GM18505 (cell line): ENCODE measurements at regions not wholly inside any gene's neighbourhood (a gene's known extent, or its start where the extent isn't known, plus 50 kb on each side); places are given as distances from the start of the nearest gene placed in this dataset.
"Not testable (repeated sequence)": the region's sequence is repeated elsewhere in the genome, so short reads cannot be mapped to it uniquely, and the experiment has no call there.

Experiments used
- ATAC-seq: cut with Tn5 transposase; IDR thresholded peaks from one replicate; pipeline ENCODE4 v1.9.1; 2021; ENCODE audit not compliant: unreplicated experiment
- POLR2A ChIP-seq: IDR thresholded peaks from 4 replicates; pipeline ENCODE4 v1.6.1; 2011; ENCODE audit warnings: borderline replicate concordance; ENCODE audit not compliant: insufficient read depth, insufficient read length; ENCODE audit errors: extremely low read depth

DNA sequence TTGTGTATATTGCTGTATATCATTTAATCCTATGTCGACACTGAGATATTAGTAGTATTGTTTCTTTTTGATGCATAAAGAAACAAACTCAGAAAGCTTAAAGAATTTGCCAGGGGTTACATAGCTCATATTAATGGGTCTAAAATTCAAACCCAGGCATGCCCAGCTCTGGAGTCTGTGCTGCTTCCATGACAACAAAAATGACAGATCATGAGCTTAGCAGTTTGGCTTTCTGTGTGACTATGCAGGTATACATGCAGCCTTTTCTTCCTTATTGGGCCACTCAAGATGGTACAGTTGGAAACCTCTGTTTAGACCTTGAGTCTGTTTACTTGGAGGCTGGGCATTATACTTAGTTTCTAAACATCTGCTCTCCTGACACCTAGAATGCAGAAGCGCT is 220.5 kb upstream of the TENM4 start:
- no peak for ATAC-seq
- no peak for TF ChIP-seq POLR2A

DNA sequence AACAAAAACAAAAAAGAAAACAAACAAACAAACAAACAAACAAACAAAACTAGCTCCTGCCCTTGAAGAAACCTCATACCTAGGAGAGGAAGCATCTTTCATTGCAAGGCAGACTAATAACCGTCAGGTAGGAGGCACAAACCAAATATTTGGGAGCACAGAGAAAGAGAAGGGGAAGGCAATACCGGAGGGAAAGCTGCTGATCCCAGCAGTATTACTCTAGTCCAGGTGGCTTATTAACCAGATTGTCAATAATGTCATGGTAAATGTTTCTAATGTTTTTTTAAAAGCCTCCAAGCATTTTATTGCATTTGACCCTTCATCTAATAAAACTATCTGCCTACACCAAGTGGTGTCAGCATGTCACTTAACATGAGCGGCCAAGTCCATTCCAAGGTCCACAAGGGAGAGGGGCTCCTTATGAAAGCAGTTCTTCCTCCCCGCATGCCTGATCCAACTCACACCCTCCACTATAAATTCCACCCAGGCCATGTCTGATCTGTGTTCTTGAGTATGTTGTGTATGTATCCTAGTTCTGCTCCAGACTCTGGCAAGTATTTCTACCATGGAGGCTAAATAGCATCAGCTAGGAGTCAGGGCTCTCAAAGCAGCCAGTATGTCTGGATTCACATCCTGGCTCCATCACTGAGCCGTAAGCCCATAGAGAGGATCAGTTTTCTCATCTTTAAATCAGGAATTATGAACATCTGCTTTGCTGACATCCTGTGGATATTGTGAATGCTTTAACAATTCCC is 208.1 kb upstream of the TENM4 start:
- ATAC-seq, result no peak
- no peak for TF ChIP-seq POLR2A

- TF ChIP-seq POLR2A, result no peak
- no peak for ATAC-seq
These were observed 196.4 kb upstream of the TENM4 start for GRCh38 chr11:79637219-79637618.

DNA sequence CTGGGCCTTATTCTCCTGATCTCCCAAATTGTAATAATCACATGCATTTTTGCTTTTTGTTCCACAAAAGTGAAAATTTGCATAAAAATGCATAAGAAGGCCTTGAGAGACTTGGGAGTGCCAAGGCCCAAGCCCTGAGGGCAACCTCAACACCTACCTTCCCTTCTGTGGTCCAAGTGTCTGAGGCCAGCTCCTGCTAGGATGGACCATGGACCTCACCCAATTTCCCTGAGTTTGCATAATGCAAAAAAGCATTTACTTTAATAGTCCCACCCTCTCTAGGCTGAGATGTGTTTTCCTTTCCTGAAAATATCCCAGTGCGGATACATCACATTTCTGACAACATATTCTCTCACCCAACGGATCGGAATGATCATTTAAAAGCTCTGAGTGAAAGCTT is 194.1 kb upstream of the TENM4 start:
- TF ChIP-seq POLR2A, result no peak
- ATAC-seq, result no peak

- ATAC-seq, result no peak
These were observed 186.5 kb upstream of the TENM4 start for GRCh38 chr11:79627281-79627680.

GRCh38 chr11:79626135-79627075 is 185.6 kb upstream of the TENM4 start:
- ATAC-seq, result no peak
- TF ChIP-seq POLR2A, result no peak

More at GRCh38 chr11:79627281-79627680, 186.5 kb upstream of the TENM4 start:
- TF ChIP-seq POLR2A, result no peak

- ATAC-seq, result no peak
- TF ChIP-seq POLR2A, result no peak
These were observed 182.5 kb upstream of the TENM4 start for GRCh38 chr11:79623375-79623774.

DNA sequence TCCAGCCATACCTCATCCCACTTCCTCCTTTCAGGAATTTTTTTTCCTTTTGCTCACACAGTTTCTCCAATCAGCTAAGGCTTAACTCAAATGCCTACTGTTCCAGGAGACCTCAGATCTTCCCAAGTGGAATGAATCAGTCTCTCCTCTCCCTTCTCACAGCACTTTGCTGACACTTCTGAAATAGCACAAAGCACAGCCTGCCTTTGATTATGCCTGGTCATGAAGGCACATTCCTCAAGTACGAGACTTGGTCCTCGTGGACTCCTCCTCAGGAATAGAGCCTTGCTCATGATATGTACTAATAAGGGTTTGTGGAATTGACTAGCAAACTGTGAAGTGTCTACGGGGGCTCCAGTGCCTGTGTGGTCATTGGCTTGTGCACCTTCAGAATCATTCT is 176.7 kb upstream of the TENM4 start:
- ATAC-seq, result no peak
- no peak for TF ChIP-seq POLR2A

DNA sequence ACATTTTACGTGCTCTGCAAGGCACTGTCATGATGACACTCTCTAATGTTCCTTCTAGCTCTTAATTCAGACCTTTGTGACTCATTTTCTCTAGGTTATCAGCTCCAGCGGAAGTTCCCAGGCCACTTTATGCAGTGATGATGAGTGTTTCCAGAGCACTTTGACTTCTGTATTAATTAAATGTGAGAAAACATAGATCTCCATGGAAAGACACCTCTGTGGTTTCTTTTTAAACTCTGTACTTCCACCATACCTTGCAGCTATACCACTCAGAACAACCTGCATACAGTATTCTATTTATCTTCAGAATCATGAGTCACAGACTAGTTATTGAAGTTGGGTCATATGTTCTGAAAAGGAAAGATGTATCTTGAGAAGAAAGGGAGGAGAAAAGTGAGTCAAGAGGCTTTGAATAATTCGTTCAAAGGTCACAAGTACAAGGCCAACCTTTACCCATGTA is 175.6 kb upstream of the TENM4 start:
- ATAC-seq, result no peak
- no peak for TF ChIP-seq POLR2A

DNA sequence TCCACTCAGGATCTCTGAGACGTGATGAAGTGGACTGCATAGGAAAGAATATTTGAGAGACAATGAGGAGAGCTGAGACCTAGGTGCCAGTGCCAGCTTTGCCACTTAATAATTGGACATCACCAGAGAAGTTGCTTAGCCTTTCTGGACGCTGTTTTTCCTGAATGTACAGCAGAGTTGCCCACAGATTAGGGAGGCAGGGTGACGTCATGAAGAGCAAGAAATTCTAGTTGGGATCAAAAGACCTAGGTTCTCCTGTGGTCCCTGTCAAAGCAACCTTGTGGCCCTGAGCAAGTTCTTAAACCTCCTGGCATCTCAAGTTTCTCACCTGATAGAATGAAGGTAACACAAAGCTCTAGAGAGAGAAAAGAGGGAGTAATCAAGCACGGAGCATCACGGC is 174.6 kb upstream of the TENM4 start:
- TF ChIP-seq POLR2A, result no peak
- no peak for ATAC-seq

- TF ChIP-seq POLR2A, result no peak
- ATAC-seq, result no peak
These were observed 169.8 kb upstream of the TENM4 start for GRCh38 chr11:79610678-79611077.

GRCh38 chr11:79610139-79610538 is 169.3 kb upstream of the TENM4 start:
- no peak for TF ChIP-seq POLR2A
- ATAC-seq, result no peak

DNA sequence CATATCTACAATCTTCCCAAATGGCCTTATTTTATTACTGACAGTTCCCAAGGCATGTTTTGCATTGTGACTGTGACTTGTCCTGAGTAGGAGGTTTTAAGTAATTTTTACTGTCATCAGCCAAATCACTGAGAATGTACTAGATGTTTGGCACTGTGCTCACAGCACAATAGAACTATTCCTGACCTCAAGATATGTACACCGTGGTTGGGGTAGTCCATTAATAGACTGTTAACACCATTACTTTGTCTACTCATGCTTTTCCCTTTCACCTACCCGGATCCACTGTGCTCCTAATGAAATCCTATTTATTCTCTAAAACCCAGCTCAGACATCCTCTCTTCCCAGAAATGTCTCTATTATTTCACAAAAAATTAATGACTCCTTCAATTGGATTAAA is 168.7 kb upstream of the TENM4 start:
- no peak for ATAC-seq
- TF ChIP-seq POLR2A, result no peak

- not testable (repeated sequence) for ATAC-seq
These were observed 165.6 kb upstream of the TENM4 start for GRCh38 chr11:79606461-79606860.
